ENCODE measurements at regions not wholly inside any gene's neighbourhood (a gene's known extent, or its start where the extent isn't known, plus 50 kb on each side); places are given as distances from the start of the nearest gene placed in this dataset.

DNA sequence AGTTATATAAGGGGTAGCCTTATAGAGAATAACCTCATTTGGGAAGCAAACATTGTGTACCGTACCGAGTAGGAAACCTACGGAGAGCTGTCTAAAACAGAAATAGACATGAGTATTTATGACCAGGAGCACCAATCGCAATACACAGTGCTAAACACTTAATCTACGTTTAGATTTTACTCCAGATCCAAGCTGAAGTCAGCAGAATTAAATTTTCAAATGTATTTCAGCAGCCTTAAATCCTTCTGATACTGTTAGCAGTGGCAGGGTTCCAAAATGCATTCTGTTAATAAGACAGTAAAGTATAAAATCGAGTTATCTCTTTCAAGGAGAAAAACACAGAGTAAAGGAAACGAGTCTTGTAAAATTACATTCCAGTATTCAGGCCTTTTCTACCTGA, 118.1 kb upstream of the ZNF521 start:
- H3K4me1 ChIP-seq, result no peaks in the 10 kb centered on the region
- H3K4me3 Mint-ChIP-seq (ENCODE audit: unreplicated experiment), result no peak overlapping the region
- no peaks in the 10 kb centered on the region for H3K9me3 Mint-ChIP-seq (ENCODE audit: unreplicated experiment)
- ChIA-PET CTCF (no interaction called here), POLR2A (no interaction called here)
- H3K4me3 ChIP-seq (ENCODE audit: low read depth, low read length), result no peak overlapping the region
- DNase-seq, result no peak
- H3K4me1 Mint-ChIP-seq (ENCODE audit: low read depth, unreplicated experiment), result no peaks in the 10 kb centered on the region
- BruUV-seq (replicated peaks), result no TSS peak
- no peaks in the 10 kb centered on the region for H3K36me3 Mint-ChIP-seq (ENCODE audit: insufficient read depth, unreplicated experiment)
- no peaks in the 10 kb centered on the region for H3K27me3 ChIP-seq (replicated peaks; ENCODE audit: control insufficient read depth, insufficient read depth, low read length)
- H3K27me3 Mint-ChIP-seq (ENCODE audit: insufficient read depth, unreplicated experiment), result no peaks in the 10 kb centered on the region
- H3K9me3 ChIP-seq, result no peaks in the 10 kb centered on the region
- no peak overlapping the region for H3K27ac Mint-ChIP-seq (ENCODE audit: unreplicated experiment)
- H3K36me3 ChIP-seq (ENCODE audit: control insufficient read depth, insufficient read depth, low read length), result no peaks in the 10 kb centered on the region
- TF ChIP-seq, protein P1, sequence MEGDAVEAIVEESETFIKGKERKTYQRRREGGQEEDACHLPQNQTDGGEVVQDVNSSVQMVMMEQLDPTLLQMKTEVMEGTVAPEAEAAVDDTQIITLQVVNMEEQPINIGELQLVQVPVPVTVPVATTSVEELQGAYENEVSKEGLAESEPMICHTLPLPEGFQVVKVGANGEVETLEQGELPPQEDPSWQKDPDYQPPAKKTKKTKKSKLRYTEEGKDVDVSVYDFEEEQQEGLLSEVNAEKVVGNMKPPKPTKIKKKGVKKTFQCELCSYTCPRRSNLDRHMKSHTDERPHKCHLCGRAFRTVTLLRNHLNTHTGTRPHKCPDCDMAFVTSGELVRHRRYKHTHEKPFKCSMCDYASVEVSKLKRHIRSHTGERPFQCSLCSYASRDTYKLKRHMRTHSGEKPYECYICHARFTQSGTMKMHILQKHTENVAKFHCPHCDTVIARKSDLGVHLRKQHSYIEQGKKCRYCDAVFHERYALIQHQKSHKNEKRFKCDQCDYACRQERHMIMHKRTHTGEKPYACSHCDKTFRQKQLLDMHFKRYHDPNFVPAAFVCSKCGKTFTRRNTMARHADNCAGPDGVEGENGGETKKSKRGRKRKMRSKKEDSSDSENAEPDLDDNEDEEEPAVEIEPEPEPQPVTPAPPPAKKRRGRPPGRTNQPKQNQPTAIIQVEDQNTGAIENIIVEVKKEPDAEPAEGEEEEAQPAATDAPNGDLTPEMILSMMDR (IDR thresholded peaks at IDR 0.05; ENCODE audit: insufficient read depth in 1 of 2, low read depth in 1 of 2, low read length in 1 of 2, severe bottlenecking in 1 of 2, unreplicated experiment in 1 of 2), result no peak
- intact Hi-C loops (cut with micrococcal nuclease; ENCODE audit: unreplicated experiment), result no loop called here

DNA sequence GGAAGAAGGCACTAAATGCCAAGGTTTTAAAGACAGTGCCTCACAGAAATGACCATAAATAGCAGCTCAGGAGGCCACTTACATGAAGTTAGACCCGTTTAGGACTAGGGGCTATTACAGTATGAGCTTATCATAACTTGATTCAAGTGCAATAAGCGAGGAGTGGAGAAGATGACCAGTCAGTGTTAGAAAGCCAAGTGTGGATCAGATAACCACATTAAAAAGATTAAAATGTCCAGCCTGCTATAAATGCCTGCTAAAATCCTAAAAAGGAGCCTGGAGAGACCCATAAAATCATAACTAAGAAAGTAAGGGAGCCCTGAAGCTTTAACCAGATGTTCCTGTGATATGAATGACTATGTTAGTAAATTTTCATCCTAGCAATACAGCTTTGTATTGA, 117.5 kb upstream of the ZNF521 start:
- intact Hi-C loops (cut with micrococcal nuclease; ENCODE audit: unreplicated experiment), result no loop called here
- DNase-seq, result no peak

DNA sequence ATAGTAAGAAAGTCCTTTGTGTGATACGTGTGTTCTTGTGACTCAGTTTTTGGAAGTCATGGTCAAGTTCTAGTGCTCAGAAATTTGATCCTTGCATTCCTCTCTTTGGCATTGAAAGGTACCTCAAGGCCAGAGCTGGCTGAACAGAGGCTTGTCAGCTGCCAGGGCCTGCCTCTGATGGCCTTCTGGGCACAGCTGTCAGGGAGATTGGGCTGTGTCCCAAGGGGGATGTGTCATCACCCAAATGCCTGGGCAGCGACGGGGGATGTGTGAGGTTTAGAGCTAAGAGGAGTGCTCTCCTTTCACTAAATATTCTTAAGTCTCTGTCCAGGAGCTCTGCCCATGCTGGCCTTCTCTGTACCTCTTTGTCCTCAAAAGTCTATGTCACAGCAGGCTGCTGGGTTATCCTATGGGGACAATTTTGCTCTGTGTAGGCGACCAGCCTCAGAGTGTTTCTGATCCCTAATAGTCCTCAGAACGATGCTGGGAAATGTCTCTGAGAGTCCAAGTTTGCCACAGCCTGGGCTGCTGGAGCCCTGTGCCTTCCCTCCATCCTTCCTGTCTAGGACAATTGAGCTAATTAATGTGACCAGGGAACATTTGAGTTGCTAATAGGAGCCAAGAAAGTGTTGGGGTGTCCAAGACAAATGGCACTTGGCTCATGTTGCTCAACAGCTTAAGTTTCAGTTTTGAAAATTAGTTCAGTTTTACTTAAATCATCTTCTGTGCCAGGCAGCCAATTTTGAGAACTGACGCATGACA, 115.4 kb upstream of the ZNF521 start:
- TF ChIP-seq, protein P1 (IDR thresholded peaks at IDR 0.05; ENCODE audit: insufficient read depth in 1 of 2, low read depth in 1 of 2, low read length in 1 of 2, severe bottlenecking in 1 of 2, unreplicated experiment in 1 of 2), result no peak
- intact Hi-C loops (cut with micrococcal nuclease; ENCODE audit: unreplicated experiment), result no loop called here
- Histone ChIP-seq H3K36me3 (ENCODE audit: control insufficient read depth, insufficient read depth, low read length) (no peaks in the 10 kb centered on the region), H3K4me3 (ENCODE audit: low read depth, low read length) (no peak overlapping the region), H3K9me3 (no peaks in the 10 kb centered on the region), H3K4me1 (no peaks in the 10 kb centered on the region), H3K27me3 (replicated peaks; ENCODE audit: control insufficient read depth, insufficient read depth, low read length) (no peaks in the 10 kb centered on the region)
- Mint-ChIP-seq H3K4me3 (ENCODE audit: unreplicated experiment) (no peak overlapping the region), H3K27ac (ENCODE audit: unreplicated experiment) (no peak overlapping the region), H3K9me3 (ENCODE audit: unreplicated experiment) (no peaks in the 10 kb centered on the region), H3K27me3 (ENCODE audit: insufficient read depth, unreplicated experiment) (peaks cover 6% of the 10 kb centered on the region), H3K4me1 (ENCODE audit: low read depth, unreplicated experiment) (no peaks in the 10 kb centered on the region), H3K36me3 (ENCODE audit: insufficient read depth, unreplicated experiment) (no peaks in the 10 kb centered on the region)
- CTCF ChIA-PET, result no interaction called here
- POLR2A ChIA-PET, result no interaction called here
- BruUV-seq (replicated peaks), result no TSS peak
- DNase-seq, result no peak

More for the DNA sequence above, 117.5 kb upstream of the ZNF521 start:
- TF ChIP-seq, protein P1 (IDR thresholded peaks at IDR 0.05; ENCODE audit: insufficient read depth in 1 of 2, low read depth in 1 of 2, low read length in 1 of 2, severe bottlenecking in 1 of 2, unreplicated experiment in 1 of 2), result no peak
- POLR2A ChIA-PET, result no interaction called here
- Histone ChIP-seq H3K36me3 (ENCODE audit: control insufficient read depth, insufficient read depth, low read length) (no peaks in the 10 kb centered on the region), H3K9me3 (no peaks in the 10 kb centered on the region), H3K4me3 (ENCODE audit: low read depth, low read length) (no peak overlapping the region), H3K27me3 (replicated peaks; ENCODE audit: control insufficient read depth, insufficient read depth, low read length) (no peaks in the 10 kb centered on the region), H3K4me1 (no peaks in the 10 kb centered on the region)
- no peak overlapping the region for H3K4me3 Mint-ChIP-seq (ENCODE audit: unreplicated experiment)
- H3K36me3 Mint-ChIP-seq (ENCODE audit: insufficient read depth, unreplicated experiment), result no peaks in the 10 kb centered on the region
- no peaks in the 10 kb centered on the region for H3K4me1 Mint-ChIP-seq (ENCODE audit: low read depth, unreplicated experiment)
- no TSS peak for BruUV-seq (replicated peaks)
- H3K27me3 Mint-ChIP-seq (ENCODE audit: insufficient read depth, unreplicated experiment), result peaks cover 2% of the 10 kb centered on the region
- H3K9me3 Mint-ChIP-seq (ENCODE audit: unreplicated experiment), result no peaks in the 10 kb centered on the region
- no peak overlapping the region for H3K27ac Mint-ChIP-seq (ENCODE audit: unreplicated experiment)
- CTCF ChIA-PET, result no interaction called here
